HL-60 (cell line): ENCODE measurements at regions not wholly inside any gene's neighbourhood (a gene's known extent, or its start where the extent isn't known, plus 50 kb on each side); places are given as distances from the start of the nearest gene placed in this dataset.

Experiments used
- DNase-seq, 2 experiments: peaks; one replicate each; pipeline ENCODE4 v3.0.0-alpha.2; 2010 to 2020; ENCODE audit warnings: low read depth in 1 of 2, low spot score in 1 of 2
- H3K27ac ChIP-seq: fragments of 250-450 bp; sonication (Bioruptor Pico); replicated peaks from 2 replicates; pipeline ENCODE4 v1.5.1; 2020; ENCODE audit warnings: mild to moderate bottlenecking, moderate library complexity
- H3K27me3 ChIP-seq: fragments of 250-450 bp; sonication (Bioruptor Pico); 2 replicates; pipeline ENCODE4 v1.5.1; 2021; ENCODE audit warnings: mild to moderate bottlenecking, moderate library complexity; ENCODE audit not compliant: insufficient read depth, poor library complexity, severe bottlenecking
- H3K4me3 ChIP-seq: replicated peaks from 2 replicates; pipeline ENCODE4 v1.5.1; 2011; ENCODE audit warnings: mild to moderate bottlenecking, control low read depth, low read length; ENCODE audit not compliant: insufficient read depth
- CTCF ChIP-seq: IDR thresholded peaks from one replicate; pipeline ENCODE4 v1.5.1; 2011; ENCODE audit warnings: low read length, control low read depth, inconsistent platforms; ENCODE audit not compliant: insufficient read depth
- GABPA ChIP-seq: IDR thresholded peaks from 2 replicates; pipeline ENCODE4 v1.6.1; 2012; ENCODE audit warnings: low read depth
- POLR2AphosphoS5 ChIP-seq: IDR thresholded peaks from 2 replicates; pipeline ENCODE4 v1.6.1; 2012; ENCODE audit warnings: low read depth
- REST ChIP-seq: IDR thresholded peaks from 2 replicates; pipeline ENCODE4 v1.6.1; 2012; ENCODE audit warnings: low read depth; ENCODE audit not compliant: insufficient replicate concordance
- SPI1 ChIP-seq: IDR thresholded peaks from 2 replicates; pipeline ENCODE4 v1.6.1; 2012; ENCODE audit warnings: low read depth, mild to moderate bottlenecking, borderline replicate concordance

GRCh38 chr13:97848886-97849285, 104.6 kb upstream of the IPO5 start:
- no peak overlapping the region for H3K27ac ChIP-seq
- no peak for TF ChIP-seq GABPA
- no peak for TF ChIP-seq POLR2AphosphoS5
- no peak for TF ChIP-seq REST
- no peak for TF ChIP-seq CTCF
- TF ChIP-seq SPI1 = no peak
- no peak for DNase-seq
- H3K27me3 ChIP-seq = peaks cover 6% of the 10 kb centered on the region
- no peak overlapping the region for H3K4me3 ChIP-seq

DNA sequence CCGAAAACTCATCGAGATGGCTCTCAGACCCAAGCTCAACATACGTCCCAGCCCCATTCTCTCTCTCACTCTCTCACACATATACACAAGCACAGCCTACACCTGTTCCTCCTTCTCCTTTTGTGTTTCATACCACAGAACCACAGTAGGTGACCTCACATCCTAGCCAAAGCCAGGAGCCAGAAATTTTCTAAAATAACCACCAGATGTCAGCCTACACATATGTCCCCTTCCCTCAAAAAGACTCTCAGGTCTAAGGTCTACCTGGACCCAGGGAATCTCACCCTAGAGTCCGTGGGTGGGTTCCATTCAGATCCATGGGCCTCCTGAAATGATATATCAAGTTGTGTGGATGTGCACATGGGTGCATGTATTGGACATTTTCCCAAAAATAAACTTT, 104.2 kb upstream of the IPO5 start:
- H3K27ac ChIP-seq = no peak overlapping the region
- peak in 1 of 2 experiments; percentile 26 for DNase-seq
- no peak for TF ChIP-seq CTCF
- no peak for TF ChIP-seq REST
- no peak for TF ChIP-seq SPI1
- no peak for TF ChIP-seq GABPA
- no peak for TF ChIP-seq POLR2AphosphoS5
- no peak overlapping the region for H3K4me3 ChIP-seq
- peaks cover 6% of the 10 kb centered on the region for H3K27me3 ChIP-seq

GRCh38 chr13:97851269-97851668, 102.2 kb upstream of the IPO5 start:
- Histone ChIP-seq H3K4me3 (no peak overlapping the region), H3K27ac (no peak overlapping the region), H3K27me3 (peaks cover 6% of the 10 kb centered on the region)
- TF ChIP-seq SPI1 (no peak), GABPA (no peak), POLR2AphosphoS5 (no peak), CTCF (no peak), REST (no peak)
- no peak for DNase-seq
